Coronary artery (tissue), 2 donors: ENCODE measurements at regions not wholly inside any gene's neighbourhood (a gene's known extent, or its start where the extent isn't known, plus 50 kb on each side); places are given as distances from the start of the nearest gene placed in this dataset.
A peak's percentile ranks its signal among the peaks of the same experiment; 100 is the strongest.

ENCODE experiments used
- DNase-seq: peaks from one replicate; pipeline ENCODE4 v3.0.0-alpha.2; 2017; ENCODE audit warnings: low spot score
- H3K27ac ChIP-seq, 2 donors: fragments of 200-600 bp; sonication (generic); one replicate each; pipeline ENCODE4 v1.5.1; 2016 to 2019
- H3K4me3 ChIP-seq: fragments of 200-600 bp; sonication (generic); 2 replicates; pipeline ENCODE4 v1.5.1; 2016; ENCODE audit warnings: mild to moderate bottlenecking, moderate library complexity
- CTCF ChIP-seq: fragments of 200-600 bp; sonication (generic); IDR thresholded peaks from one replicate; pipeline ENCODE4 v1.5.1; 2019; ENCODE audit warnings: antibody characterized with exemption

- peak; percentile 5 for DNase-seq
- no peak for TF ChIP-seq CTCF
- no peak overlapping the region for H3K4me3 ChIP-seq
- no peak overlapping the region for H3K27ac ChIP-seq
Measured at GRCh38 chr11:64484191-64485022, 71.3 kb upstream of the SLC22A11 start.

- DNase-seq = peak; percentile 28
- H3K4me3 ChIP-seq = no peak overlapping the region
- no peak for TF ChIP-seq CTCF
- H3K27ac ChIP-seq = no peak overlapping the region
Measured at GRCh38 chr11:64485074-64485473, 70.7 kb upstream of the SLC22A11 start.

- Histone ChIP-seq H3K4me3 (no peak overlapping the region), H3K27ac (no peak overlapping the region)
- no peak for DNase-seq
- TF ChIP-seq CTCF = peak; percentile 52
Measured at GRCh38 chr11:64489831-64490441, 65.8 kb upstream of the SLC22A11 start.

GRCh38 chr11:64490562-64491216 is 65.1 kb upstream of the SLC22A11 start:
- TF ChIP-seq CTCF = no peak
- H3K4me3 ChIP-seq = no peak overlapping the region
- DNase-seq = no peak
- H3K27ac ChIP-seq = no peak overlapping the region

- no peak for DNase-seq
- TF ChIP-seq CTCF = no peak
- no peak overlapping the region for H3K27ac ChIP-seq
- H3K4me3 ChIP-seq = no peak overlapping the region
Measured at GRCh38 chr11:64492561-64492960, 63.2 kb upstream of the SLC22A11 start.

GRCh38 chr11:64498136-64498535 is 57.6 kb upstream of the SLC22A11 start:
- no peak overlapping the region for H3K27ac ChIP-seq
- DNase-seq = no peak
- no peak overlapping the region for H3K4me3 ChIP-seq
- no peak for TF ChIP-seq CTCF
